Fibroblast of lung (primary cell): ENCODE measurements at regions not wholly inside any gene's neighbourhood (a gene's known extent, or its start where the extent isn't known, plus 50 kb on each side); places are given as distances from the start of the nearest gene placed in this dataset.

Experiments used
- CTCF ChIP-seq, 2 donors: IDR thresholded peaks in 1 of 2; conservative IDR thresholded peaks in 1 of 2; 1 replicate in 1 of 2; 2 replicates in 1 of 2; pipeline ENCODE4 v1.5.1; 2011 to 2012; ENCODE audit warnings: low read length in 2 of 2, control low read depth in 1 of 2, inconsistent platforms in 1 of 2, low read depth in 1 of 2, mild to moderate bottlenecking in 1 of 2
- EZH2 ChIP-seq: IDR thresholded peaks from 2 replicates; pipeline ENCODE4 v1.5.1; 2012; ENCODE audit warnings: low read length, control low read depth, mild to moderate bottlenecking; ENCODE audit errors: missing control alignments

GRCh38 chr4:138816875-138817274, 198.7 kb upstream of the NOCT start:
- TF ChIP-seq EZH2 (no peak), CTCF (conservative IDR thresholded peaks at IDR 0.05 in 1 of 2, IDR thresholded peaks at IDR 0.05 in 1 of 2; ENCODE audit: low read depth in 1 of 2, low read length in 2 of 2) (no peak)
